ENCODE measurements at regions not wholly inside any gene's neighbourhood (a gene's known extent, or its start where the extent isn't known, plus 50 kb on each side); places are given as distances from the start of the nearest gene placed in this dataset.

DNA sequence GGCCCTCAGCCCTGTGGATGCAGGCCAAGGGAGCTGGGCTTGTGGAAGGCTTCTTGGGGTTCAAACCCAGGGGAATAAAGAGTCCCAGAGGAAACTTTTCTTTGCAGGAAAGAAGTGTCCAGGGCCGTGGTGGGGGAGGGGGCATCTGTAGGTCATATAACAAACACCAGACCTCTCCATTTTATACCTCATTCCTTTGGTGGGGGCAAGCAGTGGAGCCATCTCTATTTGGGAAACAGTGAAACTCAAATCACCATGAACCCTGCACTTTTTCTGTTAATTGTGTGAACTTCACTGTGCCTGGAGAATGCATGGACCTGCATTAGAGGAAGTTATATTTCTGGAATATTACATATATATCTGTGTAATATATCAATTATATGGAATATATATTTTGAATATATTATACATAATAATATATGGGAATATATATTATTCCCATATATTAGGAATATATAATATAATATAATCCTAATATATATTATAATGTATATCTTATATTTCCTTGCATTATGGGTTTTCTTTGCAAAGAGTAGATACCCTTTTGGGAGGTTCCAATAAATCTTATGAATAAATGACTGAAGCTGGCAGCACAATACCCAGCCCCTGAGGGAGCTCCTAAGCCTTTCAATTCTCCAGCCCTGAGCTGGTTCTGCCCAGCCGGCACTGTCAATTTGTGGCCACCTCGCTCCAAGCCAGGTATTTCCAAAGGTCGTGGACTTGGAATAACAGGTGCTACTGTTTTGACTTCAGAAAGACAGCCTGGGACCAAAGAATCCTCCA is 97.7 kb upstream of the PKDCC start:
- TF ChIP-seq, protein P1, sequence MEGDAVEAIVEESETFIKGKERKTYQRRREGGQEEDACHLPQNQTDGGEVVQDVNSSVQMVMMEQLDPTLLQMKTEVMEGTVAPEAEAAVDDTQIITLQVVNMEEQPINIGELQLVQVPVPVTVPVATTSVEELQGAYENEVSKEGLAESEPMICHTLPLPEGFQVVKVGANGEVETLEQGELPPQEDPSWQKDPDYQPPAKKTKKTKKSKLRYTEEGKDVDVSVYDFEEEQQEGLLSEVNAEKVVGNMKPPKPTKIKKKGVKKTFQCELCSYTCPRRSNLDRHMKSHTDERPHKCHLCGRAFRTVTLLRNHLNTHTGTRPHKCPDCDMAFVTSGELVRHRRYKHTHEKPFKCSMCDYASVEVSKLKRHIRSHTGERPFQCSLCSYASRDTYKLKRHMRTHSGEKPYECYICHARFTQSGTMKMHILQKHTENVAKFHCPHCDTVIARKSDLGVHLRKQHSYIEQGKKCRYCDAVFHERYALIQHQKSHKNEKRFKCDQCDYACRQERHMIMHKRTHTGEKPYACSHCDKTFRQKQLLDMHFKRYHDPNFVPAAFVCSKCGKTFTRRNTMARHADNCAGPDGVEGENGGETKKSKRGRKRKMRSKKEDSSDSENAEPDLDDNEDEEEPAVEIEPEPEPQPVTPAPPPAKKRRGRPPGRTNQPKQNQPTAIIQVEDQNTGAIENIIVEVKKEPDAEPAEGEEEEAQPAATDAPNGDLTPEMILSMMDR (conservative IDR thresholded peaks at IDR 0.05; ENCODE audit: low read depth, low read length): no peak
- TF ChIP-seq EZH2 (IDR thresholded peaks at IDR 0.05; ENCODE audit: borderline replicate concordance, low read depth, low read length, poor library complexity, severe bottlenecking): no peak

Data from A673 (cell line).